Posterior cingulate gyrus (tissue), 11 donors: ENCODE measurements at regions not wholly inside any gene's neighbourhood (a gene's known extent, or its start where the extent isn't known, plus 50 kb on each side); places are given as distances from the start of the nearest gene placed in this dataset.
A peak's percentile ranks its signal among the peaks of the same experiment; 100 is the strongest.

ENCODE experiments used
- DNase-seq, 10 donors: peaks; one replicate each; pipeline versions ENCODE4 v3.0.0 to v3.0.0-alpha.2; 2020 to 2021; ENCODE audit warnings: mixed read lengths in 3 of 10
- intact Hi-C: fragments of 100-400 bp; cut with DNase I; formaldehyde crosslinking; loops from one replicate; pipeline ENCODE4 v1.15.1; 2023

DNA sequence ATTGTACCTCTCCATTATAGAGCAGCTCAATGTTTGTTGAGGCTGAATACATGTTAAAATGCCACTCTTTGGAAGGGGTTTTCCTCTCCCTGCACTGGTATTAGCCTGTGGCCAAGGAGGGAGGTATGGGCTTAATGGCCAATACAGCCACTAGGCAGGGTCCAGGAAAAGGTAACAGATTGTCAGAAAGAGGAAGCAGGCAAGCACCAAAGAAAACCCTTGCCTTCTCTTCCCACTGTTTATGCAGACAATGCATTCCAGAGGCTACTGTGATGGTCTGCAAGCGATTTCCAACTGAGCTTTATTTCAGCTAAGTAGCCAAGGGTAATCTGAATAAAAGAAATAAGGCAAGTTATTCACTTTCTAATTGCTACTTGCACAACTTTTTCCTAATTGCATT, 95.3 kb upstream of the SLC27A6 start:
- intact Hi-C loops = no loop called here

DNA sequence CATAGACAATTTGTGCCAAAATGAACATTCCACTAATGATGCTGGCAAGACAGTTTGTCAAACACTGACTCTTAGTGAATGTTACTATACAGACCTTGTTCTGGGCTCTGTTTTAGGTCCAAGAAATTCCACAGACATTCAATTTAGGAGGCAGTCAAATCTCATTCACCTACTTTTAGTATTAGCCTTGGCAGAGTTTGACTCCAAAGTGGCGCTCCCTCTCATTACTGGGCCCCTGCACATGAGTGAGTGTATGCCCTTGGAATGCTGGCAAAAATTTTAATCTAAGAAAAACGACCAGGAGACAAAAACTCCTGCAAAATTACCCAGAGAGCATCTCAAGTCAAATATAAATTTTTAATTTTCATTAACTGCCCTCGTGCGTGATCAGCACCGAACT, 94.9 kb upstream of the SLC27A6 start:
- no peak for DNase-seq
- intact Hi-C loops = no loop called here

More for the DNA sequence above, 95.3 kb upstream of the SLC27A6 start:
- no peak for DNase-seq

DNA sequence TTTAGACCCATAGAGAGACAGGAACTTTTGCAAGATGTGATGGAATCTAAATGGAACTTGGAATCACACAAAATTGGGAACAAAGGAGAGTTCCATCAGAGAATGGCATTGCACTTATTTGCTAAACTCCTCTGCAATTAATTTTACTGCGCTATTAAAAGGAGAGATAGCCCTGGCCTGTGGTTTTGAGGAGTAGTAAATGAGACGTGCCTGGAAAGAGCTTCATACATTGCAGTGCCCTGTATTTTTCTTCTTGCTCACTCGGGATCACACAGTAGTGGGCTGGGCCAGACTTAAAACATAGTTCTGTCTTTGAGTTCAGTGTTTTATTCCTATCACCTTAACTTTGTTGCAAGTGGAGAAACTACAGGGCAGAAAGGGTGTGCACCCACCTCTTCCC, 94.4 kb upstream of the SLC27A6 start:
- intact Hi-C loops = no loop called here
- no peak for DNase-seq

DNA sequence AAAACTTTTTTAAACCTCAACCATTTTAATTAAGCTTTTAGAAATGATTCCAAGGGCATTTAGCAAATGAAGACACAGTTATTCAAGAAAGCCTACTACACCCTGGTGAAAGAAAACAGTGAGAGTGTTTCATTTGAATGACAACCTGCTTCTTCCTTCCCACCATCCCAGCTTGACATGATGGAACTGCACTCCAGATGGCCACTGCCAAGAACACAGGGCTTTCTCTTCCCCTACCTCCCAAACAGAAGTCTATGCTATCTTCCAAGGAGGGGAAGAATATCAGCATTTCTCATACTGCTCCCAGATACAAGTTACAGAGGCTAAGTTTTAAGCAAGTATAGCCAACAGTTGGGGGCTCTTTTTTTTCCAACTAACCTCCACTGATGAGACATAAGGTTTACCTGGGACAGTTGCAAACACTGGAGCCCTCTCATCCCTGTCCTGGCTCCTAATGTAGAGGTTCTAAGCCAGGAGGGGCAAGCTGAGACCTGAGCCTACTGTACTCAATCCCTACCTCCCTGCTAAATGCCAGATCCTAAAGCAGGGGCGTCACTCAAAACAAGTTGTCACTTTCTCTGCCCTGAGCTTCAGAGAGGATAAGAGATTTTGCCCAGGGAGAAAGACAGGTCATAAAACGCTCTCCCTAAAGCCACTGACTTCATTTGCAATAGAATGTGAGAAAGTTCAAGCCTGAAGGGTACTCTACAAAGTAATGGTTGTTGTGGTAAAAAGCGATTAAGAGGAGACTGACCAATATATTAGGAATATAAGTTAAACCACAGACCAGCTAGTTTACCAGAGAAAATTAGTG, 88.5 kb upstream of the SLC27A6 start:
- DNase-seq = no peak
- intact Hi-C loops = no loop called here

DNA sequence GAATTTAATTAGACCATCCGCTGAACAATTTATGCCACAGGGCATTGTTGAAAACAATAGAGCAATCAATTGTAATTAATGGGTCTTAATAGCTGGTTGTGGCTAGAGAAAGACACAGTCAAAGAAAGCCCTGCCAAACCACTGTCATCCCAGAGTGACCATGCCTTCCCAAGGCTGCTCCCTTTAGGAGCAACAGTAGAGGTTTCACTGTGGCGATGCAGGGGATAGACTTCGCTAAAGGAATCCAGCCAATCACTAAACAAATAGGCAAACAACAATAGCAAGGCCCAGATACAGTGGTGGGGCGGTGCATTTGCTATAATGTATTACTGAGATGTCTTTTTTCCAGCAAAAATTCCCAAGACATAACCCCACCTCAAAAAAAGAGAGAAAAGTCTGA, 87.8 kb upstream of the SLC27A6 start:
- intact Hi-C loops = no loop called here
- DNase-seq = no peak

DNA sequence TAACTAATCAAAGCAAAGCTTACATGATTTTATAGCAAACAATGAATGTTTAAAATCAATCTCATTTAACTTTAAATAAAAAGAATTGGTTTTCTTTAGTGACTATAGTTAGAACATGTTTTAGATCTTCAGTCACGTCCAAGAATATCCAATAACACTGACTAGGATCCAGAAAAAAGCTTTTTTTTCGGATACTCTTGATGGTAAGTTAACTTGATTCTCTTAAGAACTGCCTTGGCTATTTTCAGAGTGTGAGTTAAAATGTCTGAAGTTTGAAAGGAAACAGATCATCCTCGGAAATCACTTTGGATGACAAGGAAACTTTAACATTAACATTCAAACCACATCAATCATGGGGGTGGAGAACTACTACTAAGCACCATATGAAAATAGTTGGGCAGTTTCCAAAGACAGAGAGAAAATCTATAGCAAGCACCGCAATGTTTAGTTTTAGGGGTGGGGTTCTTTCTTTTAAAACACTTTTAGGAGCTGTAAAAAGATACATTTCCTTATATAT, 83.7 kb upstream of the SLC27A6 start:
- intact Hi-C loops = no loop called here
- DNase-seq = no peak

DNA sequence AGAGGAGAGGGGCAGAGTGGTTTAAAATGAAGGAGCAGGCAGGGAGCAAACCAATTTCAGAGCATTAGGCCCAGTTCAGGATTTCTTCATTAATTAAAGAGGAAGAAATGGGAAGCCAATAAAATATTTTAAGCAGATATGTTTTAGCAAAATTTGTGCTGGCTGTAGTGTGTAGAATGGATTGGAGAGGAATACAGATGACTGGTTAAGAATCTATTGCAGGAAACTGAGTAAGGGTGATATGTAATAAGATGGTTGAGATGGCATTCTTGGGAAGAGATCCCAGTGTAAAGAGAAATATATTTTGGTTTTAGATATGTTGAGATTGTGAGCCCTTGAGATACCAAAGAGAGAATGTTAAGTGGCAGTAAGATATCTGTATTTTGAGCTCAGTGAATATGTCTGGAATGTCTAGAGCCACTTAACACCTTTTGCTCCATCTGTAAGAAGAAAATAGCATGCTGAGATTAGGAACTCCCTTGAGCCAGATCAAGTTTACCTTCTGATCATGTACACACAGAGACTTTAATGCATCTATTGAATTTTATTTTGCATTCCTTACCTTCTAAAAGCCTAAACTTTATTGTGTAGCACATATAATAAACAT, 79.5 kb upstream of the SLC27A6 start:
- DNase-seq = no peak
- intact Hi-C loops = no loop called here

DNA sequence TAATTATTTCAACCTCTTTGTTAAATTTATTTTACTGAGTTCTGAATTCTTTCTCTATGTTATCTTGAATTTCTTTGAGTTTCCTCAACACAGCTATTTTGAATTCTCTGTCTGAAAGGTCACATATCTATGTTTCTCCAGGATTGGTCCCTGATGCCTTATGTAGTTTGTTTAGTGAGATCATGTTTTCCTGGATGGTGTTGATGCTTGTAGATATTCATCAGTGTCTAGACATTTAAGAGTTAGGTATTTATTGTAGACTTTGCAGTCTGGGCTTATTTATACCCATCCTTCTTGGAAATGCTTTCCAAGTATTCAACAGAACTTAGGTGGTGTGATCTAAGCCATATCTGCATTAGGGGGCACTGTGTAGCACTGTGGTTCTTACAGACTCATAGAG, 70.2 kb upstream of the SLC27A6 start:
- DNase-seq = no peak

DNA sequence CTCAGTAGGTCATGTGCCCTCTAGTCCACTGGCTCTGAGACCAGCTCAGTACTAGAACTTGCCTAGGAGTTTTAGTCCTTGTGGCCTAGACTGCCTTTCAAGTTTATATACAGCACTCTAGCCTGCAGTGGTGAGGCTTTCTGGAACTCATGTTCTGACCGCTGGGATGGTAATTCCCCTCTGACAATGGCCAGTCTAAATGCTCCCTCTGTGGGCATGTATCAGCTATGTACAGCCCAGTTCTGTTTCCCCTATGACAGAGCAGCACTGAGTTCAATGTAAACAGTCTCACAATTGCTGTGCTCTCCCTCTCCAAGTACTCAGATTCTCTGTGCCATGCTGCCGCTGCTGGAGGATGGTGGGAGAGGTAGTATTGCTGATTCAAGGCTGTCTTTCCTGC, 68.6 kb upstream of the SLC27A6 start:
- peak in 1 of 10 donors; percentile 43 for DNase-seq
- intact Hi-C loops = no loop called here

More for the DNA sequence above, 70.2 kb upstream of the SLC27A6 start:
- intact Hi-C loops = no loop called here

DNA sequence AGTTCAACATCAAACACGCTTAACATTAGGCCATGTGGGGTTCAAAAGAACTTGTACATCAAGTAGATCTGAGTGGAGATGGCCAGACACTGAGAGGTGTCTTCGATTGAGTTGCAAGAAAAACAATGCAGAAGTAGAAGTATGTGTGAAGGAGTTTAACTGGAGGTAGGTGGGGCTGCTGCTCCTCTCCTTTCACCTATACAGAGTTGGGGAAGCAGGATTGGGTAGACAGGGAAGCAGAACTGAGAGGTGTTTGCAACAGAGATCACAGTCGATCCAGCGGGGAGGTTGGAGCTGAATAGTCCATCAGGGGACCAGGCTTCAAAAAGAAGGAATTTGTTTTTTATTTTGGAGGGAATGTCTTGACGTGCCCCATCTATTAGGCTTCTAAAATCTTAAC, 61.7 kb upstream of the SLC27A6 start:
- DNase-seq = no peak
- intact Hi-C loops = no loop called here

DNA sequence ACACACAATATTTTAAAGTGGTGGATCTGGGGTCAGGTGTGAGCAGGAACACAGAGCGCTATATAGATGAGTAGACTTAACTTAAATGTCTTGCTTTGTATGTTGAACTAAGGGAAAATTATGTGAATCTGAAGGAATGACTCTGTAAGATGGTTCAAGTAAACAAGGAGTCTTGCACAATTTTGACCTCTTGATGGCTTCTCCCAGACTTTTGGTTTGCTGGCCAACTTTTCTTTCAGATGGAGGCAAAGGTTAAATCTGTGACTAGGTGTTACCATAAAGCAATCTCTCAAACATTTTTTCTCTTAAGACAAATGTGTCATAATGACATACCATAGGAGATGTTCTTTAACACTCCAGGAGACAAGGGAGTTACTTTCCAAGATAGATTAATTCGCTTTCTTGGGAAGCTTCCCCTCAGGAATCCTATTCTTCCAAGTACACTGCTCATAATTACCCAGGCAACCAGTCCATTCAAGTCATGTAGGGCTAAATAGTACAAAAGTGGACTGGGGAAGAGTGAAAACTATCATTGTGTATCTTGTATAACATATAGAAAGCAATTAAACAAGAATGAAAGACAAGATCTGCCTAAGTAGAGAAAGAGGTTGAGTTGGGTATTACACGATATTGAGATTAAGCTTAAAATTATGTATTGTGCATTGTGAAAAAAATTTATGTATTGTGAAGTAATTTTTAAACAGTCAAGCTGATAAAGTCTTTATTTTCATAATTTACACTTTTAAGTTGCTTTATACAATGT, 60.3 kb upstream of the SLC27A6 start:
- DNase-seq = no peak
- intact Hi-C loops = loop anchor here (1.0 to 5.0 kb wide), 3 partner anchors 147 to 863 kb away; partner anchors contain the start of gene ISOC1

DNA sequence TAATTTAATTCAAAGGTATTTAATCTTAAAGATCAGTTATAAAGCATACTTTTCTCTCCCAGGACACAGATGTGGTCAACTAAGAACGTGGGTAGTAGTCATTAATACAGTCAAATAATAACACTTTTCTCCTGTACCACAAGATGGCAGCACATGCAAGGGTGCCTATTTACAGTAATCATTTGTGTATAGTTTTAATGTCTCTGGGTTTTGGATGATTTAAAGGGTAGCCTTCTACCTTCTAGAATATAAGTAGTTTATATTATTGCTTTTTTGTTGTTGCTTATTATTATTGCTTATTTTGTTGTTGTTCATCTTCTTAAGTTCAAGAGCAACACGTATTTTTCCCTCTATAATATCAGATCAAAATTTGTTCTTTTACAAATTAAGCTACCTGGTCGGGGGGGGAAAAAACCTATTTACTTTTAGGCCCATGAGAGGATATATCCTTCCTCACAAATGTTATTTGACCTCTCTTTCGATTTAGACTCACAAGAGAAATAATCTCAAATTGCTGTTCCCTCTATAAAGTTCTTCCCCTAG, 59.6 kb upstream of the SLC27A6 start:
- intact Hi-C loops = loop anchor here (1.0 to 5.0 kb wide), 3 partner anchors 147 to 863 kb away; partner anchors contain the start of gene ISOC1
- DNase-seq = peak in 2 of 10 donors; percentile 14 to 35

DNA sequence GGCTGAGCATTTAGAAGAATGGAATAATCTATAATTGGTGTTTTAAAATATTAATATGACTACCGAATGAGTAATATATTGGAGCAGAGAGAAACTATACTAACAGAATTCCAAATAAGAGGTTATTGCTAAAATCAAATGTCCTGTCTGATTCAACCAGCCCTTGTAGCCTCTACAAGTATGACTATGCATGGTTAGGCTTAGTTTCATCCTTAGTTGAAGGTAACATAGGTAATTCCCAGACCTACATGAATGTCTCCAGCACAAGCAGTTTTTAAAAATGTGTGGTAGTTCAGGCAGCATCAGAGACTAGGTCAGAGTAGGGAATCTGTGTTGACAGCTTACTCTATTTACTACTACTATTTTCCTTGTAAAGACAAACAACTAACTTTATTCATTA, 51.7 kb upstream of the SLC27A6 start:
- intact Hi-C loops = no loop called here

More for the DNA sequence above, 51.7 kb upstream of the SLC27A6 start:
- no peak for DNase-seq
